ENCODE measurements at regions not wholly inside any gene's neighbourhood (a gene's known extent, or its start where the extent isn't known, plus 50 kb on each side); places are given as distances from the start of the nearest gene placed in this dataset.
A peak's percentile ranks its signal among the peaks of the same experiment; 100 is the strongest.

DNA sequence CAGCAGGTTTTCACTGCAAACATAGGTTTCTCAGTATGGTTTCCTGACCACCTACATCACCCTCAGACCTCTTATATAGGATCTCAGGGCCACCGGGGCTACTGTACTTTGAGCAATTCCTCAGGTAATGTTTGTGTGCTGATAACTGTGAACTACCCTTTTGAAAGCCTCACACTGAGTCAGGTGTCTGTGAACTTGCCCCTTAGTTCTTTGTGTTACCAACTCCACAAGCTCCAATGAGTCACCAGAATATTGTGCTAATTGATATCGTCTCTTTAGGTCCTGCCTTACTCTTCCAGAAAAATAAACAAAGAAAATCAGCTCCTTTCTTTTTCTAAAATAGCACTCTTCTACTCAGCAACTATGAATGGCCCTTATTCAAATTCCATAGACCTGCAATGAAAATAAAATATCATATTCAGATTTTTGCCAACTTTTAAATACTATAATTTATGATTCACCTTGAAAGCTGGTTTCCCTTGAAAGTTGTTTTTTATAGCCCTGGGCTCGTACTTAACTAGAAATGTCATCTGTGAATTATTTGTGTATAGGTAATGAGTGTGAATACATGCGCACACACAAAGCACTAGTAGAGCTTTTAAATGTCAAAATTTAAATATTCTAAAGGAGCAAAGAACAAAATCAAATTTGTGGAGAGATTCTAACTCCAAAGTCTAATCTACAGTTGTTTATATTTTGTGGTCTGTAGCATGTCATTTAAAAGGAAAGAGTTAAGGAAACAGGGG, 88.1 kb upstream of the WARS2 start:
- no peak overlapping the region for H3K27ac ChIP-seq
- no peaks in the 10 kb centered on the region for H3K4me1 ChIP-seq
- H3K9me3 ChIP-seq: no peaks in the 10 kb centered on the region
- TF ChIP-seq, protein P1, sequence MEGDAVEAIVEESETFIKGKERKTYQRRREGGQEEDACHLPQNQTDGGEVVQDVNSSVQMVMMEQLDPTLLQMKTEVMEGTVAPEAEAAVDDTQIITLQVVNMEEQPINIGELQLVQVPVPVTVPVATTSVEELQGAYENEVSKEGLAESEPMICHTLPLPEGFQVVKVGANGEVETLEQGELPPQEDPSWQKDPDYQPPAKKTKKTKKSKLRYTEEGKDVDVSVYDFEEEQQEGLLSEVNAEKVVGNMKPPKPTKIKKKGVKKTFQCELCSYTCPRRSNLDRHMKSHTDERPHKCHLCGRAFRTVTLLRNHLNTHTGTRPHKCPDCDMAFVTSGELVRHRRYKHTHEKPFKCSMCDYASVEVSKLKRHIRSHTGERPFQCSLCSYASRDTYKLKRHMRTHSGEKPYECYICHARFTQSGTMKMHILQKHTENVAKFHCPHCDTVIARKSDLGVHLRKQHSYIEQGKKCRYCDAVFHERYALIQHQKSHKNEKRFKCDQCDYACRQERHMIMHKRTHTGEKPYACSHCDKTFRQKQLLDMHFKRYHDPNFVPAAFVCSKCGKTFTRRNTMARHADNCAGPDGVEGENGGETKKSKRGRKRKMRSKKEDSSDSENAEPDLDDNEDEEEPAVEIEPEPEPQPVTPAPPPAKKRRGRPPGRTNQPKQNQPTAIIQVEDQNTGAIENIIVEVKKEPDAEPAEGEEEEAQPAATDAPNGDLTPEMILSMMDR (IDR thresholded peaks at IDR 0.05): no peak
- TF ChIP-seq POLR2AphosphoS5 (IDR thresholded peaks at IDR 0.05): peak in 1 of 3 donors; percentile 28
- TF ChIP-seq EP300 (IDR thresholded peaks at IDR 0.05): no peak
- no peak for TF ChIP-seq POLR2A (IDR thresholded peaks at IDR 0.05)
- no peaks in the 10 kb centered on the region for H3K27me3 ChIP-seq
- intact Hi-C loops (cut with DNase I; ENCODE audit: low total_unique reads): no loop called here
- H3K36me3 ChIP-seq: peaks cover 0 to 4% (median 0%) of the 10 kb centered on the region in 4 donors
- 57 to 69% (median 57%) methylated on average over 4 of the region's 4 CpGs for WGBS, 5 donors
- no peak overlapping the region for H3K4me3 ChIP-seq
- peak in 1 of 2 donors; percentile 57 for DNase-seq

DNA sequence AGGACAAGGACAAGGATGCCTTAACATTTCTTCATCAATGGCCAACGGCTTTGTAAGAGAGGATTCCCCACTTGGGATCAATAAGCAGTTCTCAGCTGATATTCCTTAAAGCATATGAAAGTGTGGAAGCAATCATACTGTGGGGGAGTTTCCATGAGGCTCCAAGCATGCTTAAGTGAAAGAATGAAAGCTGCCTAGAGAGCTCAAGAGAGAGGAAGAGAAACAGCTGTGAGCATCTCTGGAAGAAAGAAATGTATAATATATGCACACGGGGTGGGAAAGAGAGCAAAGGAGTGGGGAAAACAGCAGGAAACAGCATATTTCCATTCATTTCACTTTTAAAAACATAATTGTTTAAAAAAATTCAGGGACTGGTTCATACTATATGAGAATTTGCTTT, 94.7 kb upstream of the WARS2 start:
- DNase-seq: no peak
- Histone ChIP-seq H3K27ac (no peak overlapping the region), H3K9me3 (no peaks in the 10 kb centered on the region), H3K36me3 (no peaks in the 10 kb centered on the region), H3K4me1 (no peaks in the 10 kb centered on the region), H3K27me3 (no peaks in the 10 kb centered on the region), H3K4me3 (no peak overlapping the region)
- TF ChIP-seq, protein P1 (IDR thresholded peaks at IDR 0.05): no peak
- TF ChIP-seq EP300 (IDR thresholded peaks at IDR 0.05): no peak
- no peak for TF ChIP-seq POLR2AphosphoS5 (IDR thresholded peaks at IDR 0.05)
- TF ChIP-seq POLR2A (IDR thresholded peaks at IDR 0.05): no peak
- WGBS, 5 donors: 80 to 93% (median 85%) methylated on average over 2 of the region's 2 CpGs
- intact Hi-C loops (cut with DNase I; ENCODE audit: low total_unique reads): no loop called here

DNA sequence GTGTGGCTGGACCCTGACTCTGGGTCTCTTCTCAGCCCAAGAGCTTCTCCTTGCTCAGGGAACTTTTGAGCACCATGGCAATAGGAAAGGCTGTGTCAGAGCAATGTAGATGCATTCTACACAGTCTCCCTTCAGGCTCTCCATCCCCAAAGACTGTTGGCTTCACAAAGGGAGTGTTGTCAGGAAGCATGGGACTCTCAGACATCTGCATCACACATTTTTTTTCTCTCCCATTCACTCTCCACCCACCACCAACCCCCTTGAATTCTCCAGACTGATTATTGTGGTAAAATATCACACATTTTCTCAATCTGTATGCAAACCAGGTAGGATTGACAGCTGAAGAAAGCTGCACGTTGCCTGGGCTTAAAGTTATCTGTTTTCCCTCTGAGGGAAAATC, 105.4 kb upstream of the WARS2 start:
- intact Hi-C loops (cut with DNase I; ENCODE audit: low total_unique reads): no loop called here
- Histone ChIP-seq H3K4me3 (no peak overlapping the region), H3K27me3 (no peaks in the 10 kb centered on the region), H3K9me3 (no peaks in the 10 kb centered on the region), H3K27ac (no peak overlapping the region), H3K36me3 (no peaks in the 10 kb centered on the region), H3K4me1 (no peaks in the 10 kb centered on the region)
- WGBS, 5 donors: 11 to 64% (median 41%) methylated on average over 1 of the region's 1 CpG
- no peak for DNase-seq
- TF ChIP-seq, protein P1 (IDR thresholded peaks at IDR 0.05): no peak
- TF ChIP-seq POLR2AphosphoS5 (IDR thresholded peaks at IDR 0.05) (no peak), EP300 (IDR thresholded peaks at IDR 0.05) (no peak), POLR2A (IDR thresholded peaks at IDR 0.05) (no peak)

DNA sequence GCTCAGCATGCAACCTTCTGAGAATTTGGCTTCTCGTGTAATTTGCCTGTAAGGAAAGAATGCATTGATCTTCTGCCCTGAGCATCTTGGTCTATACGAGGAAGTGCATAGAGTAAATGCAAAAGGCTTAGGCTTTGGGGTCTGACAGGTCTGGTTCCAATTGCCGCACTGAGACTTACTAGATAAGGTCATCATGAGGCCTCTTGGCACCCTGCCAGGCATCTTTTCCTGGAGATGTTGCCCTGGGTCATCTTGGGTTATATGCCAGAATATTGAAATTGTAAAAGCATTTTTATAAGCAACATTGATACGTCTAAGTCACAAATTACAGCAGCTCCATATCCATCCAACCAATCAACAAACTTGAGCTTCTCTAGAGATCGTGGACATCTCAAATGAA, 108.8 kb upstream of the WARS2 start:
- Histone ChIP-seq H3K4me3 (no peak overlapping the region), H3K36me3 (no peaks in the 10 kb centered on the region), H3K9me3 (no peaks in the 10 kb centered on the region), H3K27me3 (no peaks in the 10 kb centered on the region), H3K4me1 (no peaks in the 10 kb centered on the region), H3K27ac (no peak overlapping the region)
- WGBS, 5 donors: 87 to 91% (median 90%) methylated on average over 5 of the region's 5 CpGs
- DNase-seq: no peak
- no peak for TF ChIP-seq POLR2AphosphoS5 (IDR thresholded peaks at IDR 0.05)
- TF ChIP-seq POLR2A (IDR thresholded peaks at IDR 0.05): no peak
- no peak for TF ChIP-seq EP300 (IDR thresholded peaks at IDR 0.05)
- TF ChIP-seq, protein P1 (IDR thresholded peaks at IDR 0.05): no peak
- intact Hi-C loops (cut with DNase I; ENCODE audit: low total_unique reads): no loop called here
